Testis (tissue), 2 donors: ENCODE measurements at regions not wholly inside any gene's neighbourhood (a gene's known extent, or its start where the extent isn't known, plus 50 kb on each side); places are given as distances from the start of the nearest gene placed in this dataset.

Experiments
- CTCF ChIP-seq, 3 experiments: fragments of 450-650 bp in 2 of 3; fragments of 200-600 bp in 1 of 3; sonication (generic) in 1 of 3; IDR thresholded peaks; one replicate each; pipeline ENCODE4 v1.5.1; 2016 to 2019; ENCODE audit warnings: antibody characterized with exemption in 3 of 3, mild to moderate bottlenecking in 2 of 3, moderate library complexity in 1 of 3
- POLR2A ChIP-seq: fragments of 450-650 bp; IDR thresholded peaks from one replicate; pipeline ENCODE4 v1.6.1; 2017; ENCODE audit warnings: antibody characterized with exemption, mild to moderate bottlenecking, moderate library complexity

DNA sequence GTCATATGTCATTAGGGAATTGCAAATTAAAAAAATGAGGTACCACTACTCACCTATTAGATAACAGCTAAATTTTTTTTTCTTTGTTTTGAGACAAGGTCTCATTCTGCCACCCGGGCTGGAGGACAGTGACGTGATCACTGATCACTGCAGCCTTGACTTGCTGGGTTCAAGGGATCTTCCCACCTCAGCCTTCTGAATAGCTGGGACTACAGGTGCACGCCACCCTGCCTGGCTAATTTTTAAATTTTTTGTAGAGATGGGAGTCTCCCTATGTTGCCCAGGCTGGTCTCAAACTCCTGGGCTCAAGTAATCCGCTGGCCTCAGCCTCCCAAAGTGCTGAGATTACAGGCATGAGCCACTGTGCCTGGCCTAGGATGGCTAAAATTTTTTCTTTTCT, 57.1 kb upstream of the NCOA3 start:
- TF ChIP-seq CTCF (IDR thresholded peaks at IDR 0.05), result no peak
- no peak for TF ChIP-seq POLR2A
